ENCODE measurements at regions not wholly inside any gene's neighbourhood (a gene's known extent, or its start where the extent isn't known, plus 50 kb on each side); places are given as distances from the start of the nearest gene placed in this dataset.
"Not testable (repeated sequence)": the region's sequence is repeated elsewhere in the genome, so short reads cannot be mapped to it uniquely, and the experiment has no call there.

- H3K9me2 ChIP-seq (ENCODE audit: insufficient read depth, low read length), result no peaks in the 10 kb centered on the region
- CTCF ChIA-PET (ENCODE audit: unreplicated experiment), result no interaction called here
- H4K20me1 ChIP-seq (ENCODE audit: insufficient read depth, low read length), result no peaks in the 10 kb centered on the region
- H3K36me3 ChIP-seq (ENCODE audit: insufficient read depth, low read length), result no peaks in the 10 kb centered on the region
- H3K4me2 ChIP-seq (ENCODE audit: low read length), result no peak overlapping the region
- no peak overlapping the region for H3K27ac ChIP-seq (ENCODE audit: low read depth, low read length, poor library complexity, severe bottlenecking)
- POLR2A ChIA-PET, result no interaction called here
- intact Hi-C loops (cut with micrococcal nuclease; ENCODE audit: unreplicated experiment), result no loop called here
- no peak overlapping the region for H2AFZ ChIP-seq (ENCODE audit: low read length)
- no TSS peak for BruUV-seq (replicated peaks)
- H3K9me3 ChIP-seq (ENCODE audit: low read length), result no peaks in the 10 kb centered on the region
- no peaks in the 10 kb centered on the region for H3K4me1 ChIP-seq (ENCODE audit: insufficient read depth, low read length, poor library complexity, severe bottlenecking)
- H3K4me3 ChIP-seq (ENCODE audit: low read depth, low read length, poor library complexity, severe bottlenecking), result no peak overlapping the region
- TF ChIP-seq CTCF (conservative IDR thresholded peaks at IDR 0.05; ENCODE audit: low read length), result no peak
- no peak for TF ChIP-seq EZH2phosphoT487 (IDR thresholded peaks at IDR 0.05; ENCODE audit: borderline replicate concordance, low read depth, low read length)
- no peaks in the 10 kb centered on the region for H3K79me2 ChIP-seq (ENCODE audit: insufficient read depth, low read depth, low read length)
- DNase-seq (ENCODE audit: low spot score), result no peak
These were observed 734.8 kb upstream of the CDH6 start for GRCh38 chr5:30458681-30459080.

- BruUV-seq (replicated peaks); H3K27ac ChIP-seq (ENCODE audit: low read depth, low read length, poor library complexity, severe bottlenecking); H3K9me2 ChIP-seq (ENCODE audit: insufficient read depth, low read length); H3K4me2 ChIP-seq (ENCODE audit: low read length); H3K79me2 ChIP-seq (ENCODE audit: insufficient read depth, low read depth, low read length); H3K4me1 ChIP-seq (ENCODE audit: insufficient read depth, low read length, poor library complexity, severe bottlenecking); H3K36me3 ChIP-seq (ENCODE audit: insufficient read depth, low read length); H3K4me3 ChIP-seq (ENCODE audit: low read depth, low read length, poor library complexity, severe bottlenecking); CTCF ChIA-PET (ENCODE audit: unreplicated experiment); intact Hi-C loops (cut with micrococcal nuclease; ENCODE audit: unreplicated experiment); H4K20me1 ChIP-seq (ENCODE audit: insufficient read depth, low read length); H3K9me3 ChIP-seq (ENCODE audit: low read length); DNase-seq (ENCODE audit: low spot score); POLR2A ChIA-PET; H2AFZ ChIP-seq (ENCODE audit: low read length): not testable (repeated sequence)
These were observed 738.0 kb upstream of the CDH6 start for GRCh38 chr5:30455484-30455883.

- intact Hi-C loops (cut with micrococcal nuclease; ENCODE audit: unreplicated experiment), result no loop called here
- H3K4me3 ChIP-seq (ENCODE audit: low read depth, low read length, poor library complexity, severe bottlenecking), result no peak overlapping the region
- TF ChIP-seq CTCF (conservative IDR thresholded peaks at IDR 0.05; ENCODE audit: low read length) (no peak), EZH2phosphoT487 (IDR thresholded peaks at IDR 0.05; ENCODE audit: borderline replicate concordance, low read depth, low read length) (no peak)
- BruUV-seq (replicated peaks), result no TSS peak
- H3K27ac ChIP-seq (ENCODE audit: low read depth, low read length, poor library complexity, severe bottlenecking), result no peak overlapping the region
- DNase-seq (ENCODE audit: low spot score), result no peak
- no peaks in the 10 kb centered on the region for H3K79me2 ChIP-seq (ENCODE audit: insufficient read depth, low read depth, low read length)
- CTCF ChIA-PET (ENCODE audit: unreplicated experiment), result no interaction called here
- no peaks in the 10 kb centered on the region for H3K4me1 ChIP-seq (ENCODE audit: insufficient read depth, low read length, poor library complexity, severe bottlenecking)
- no peaks in the 10 kb centered on the region for H3K9me2 ChIP-seq (ENCODE audit: insufficient read depth, low read length)
- H3K4me2 ChIP-seq (ENCODE audit: low read length), result no peak overlapping the region
- H3K36me3 ChIP-seq (ENCODE audit: insufficient read depth, low read length), result no peaks in the 10 kb centered on the region
- H4K20me1 ChIP-seq (ENCODE audit: insufficient read depth, low read length), result no peaks in the 10 kb centered on the region
- no peaks in the 10 kb centered on the region for H3K9me3 ChIP-seq (ENCODE audit: low read length)
- H2AFZ ChIP-seq (ENCODE audit: low read length), result no peak overlapping the region
- POLR2A ChIA-PET, result no interaction called here
These were observed 740.3 kb upstream of the CDH6 start for GRCh38 chr5:30453168-30453567.

All from OCI-LY7 (cell line).